ENCODE measurements at regions not wholly inside any gene's neighbourhood (a gene's known extent, or its start where the extent isn't known, plus 50 kb on each side); places are given as distances from the start of the nearest gene placed in this dataset.
"Not testable (repeated sequence)": the region's sequence is repeated elsewhere in the genome, so short reads cannot be mapped to it uniquely, and the experiment has no call there.

DNA sequence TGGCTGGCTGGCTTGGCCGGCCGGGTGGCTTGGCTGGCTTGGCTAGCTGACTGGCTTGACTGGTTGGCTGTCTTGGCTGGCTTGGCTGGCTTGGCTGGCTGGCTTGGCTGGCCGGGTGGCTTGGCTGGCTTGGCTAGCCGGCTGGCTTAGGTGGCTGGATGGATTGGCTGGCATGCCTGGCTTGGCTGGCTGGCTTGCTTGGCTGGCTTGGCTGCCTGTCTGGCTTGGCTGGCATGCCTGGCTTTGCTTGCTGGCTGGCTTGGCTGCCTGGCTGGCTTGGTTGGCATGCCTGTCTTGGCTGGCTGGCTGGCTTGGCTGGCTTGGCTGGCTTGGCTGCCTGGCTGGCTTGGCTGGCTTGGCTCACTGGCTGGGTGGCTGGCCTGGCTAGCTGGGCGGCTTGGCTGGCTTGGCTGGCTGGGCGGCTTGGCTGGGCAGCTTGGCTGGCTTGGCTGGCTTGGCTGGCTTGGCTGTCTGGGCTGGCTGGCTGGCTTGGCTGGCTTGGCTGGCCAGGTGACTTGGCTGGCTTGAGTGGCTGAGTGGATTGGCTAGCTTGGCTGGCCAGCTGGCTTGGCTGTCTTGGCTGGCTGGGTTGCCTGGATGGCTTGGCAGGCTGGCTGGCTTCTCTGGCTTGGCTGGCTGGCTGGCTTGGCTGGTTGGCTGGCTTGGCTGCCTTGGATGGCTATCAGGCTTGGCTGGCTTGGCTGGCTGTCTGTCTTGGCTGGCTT is 131.5 kb upstream of the FAM72C start:
- TF ChIP-seq, protein P1, sequence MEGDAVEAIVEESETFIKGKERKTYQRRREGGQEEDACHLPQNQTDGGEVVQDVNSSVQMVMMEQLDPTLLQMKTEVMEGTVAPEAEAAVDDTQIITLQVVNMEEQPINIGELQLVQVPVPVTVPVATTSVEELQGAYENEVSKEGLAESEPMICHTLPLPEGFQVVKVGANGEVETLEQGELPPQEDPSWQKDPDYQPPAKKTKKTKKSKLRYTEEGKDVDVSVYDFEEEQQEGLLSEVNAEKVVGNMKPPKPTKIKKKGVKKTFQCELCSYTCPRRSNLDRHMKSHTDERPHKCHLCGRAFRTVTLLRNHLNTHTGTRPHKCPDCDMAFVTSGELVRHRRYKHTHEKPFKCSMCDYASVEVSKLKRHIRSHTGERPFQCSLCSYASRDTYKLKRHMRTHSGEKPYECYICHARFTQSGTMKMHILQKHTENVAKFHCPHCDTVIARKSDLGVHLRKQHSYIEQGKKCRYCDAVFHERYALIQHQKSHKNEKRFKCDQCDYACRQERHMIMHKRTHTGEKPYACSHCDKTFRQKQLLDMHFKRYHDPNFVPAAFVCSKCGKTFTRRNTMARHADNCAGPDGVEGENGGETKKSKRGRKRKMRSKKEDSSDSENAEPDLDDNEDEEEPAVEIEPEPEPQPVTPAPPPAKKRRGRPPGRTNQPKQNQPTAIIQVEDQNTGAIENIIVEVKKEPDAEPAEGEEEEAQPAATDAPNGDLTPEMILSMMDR (optimal IDR thresholded peaks at IDR 0.05 in 1 of 3, IDR thresholded peaks at IDR 0.05 in 1 of 3, conservative IDR thresholded peaks at IDR 0.05 in 1 of 3; ENCODE audit: extremely low read depth in 1 of 3, insufficient read depth in 2 of 3, low read length in 3 of 3): not testable (repeated sequence)
- TF ChIP-seq EZH2 (IDR thresholded peaks at IDR 0.05; ENCODE audit: low read length): not testable (repeated sequence)

Measured in keratinocyte (primary cell).